ENCODE measurements at regions not wholly inside any gene's neighbourhood (a gene's known extent, or its start where the extent isn't known, plus 50 kb on each side); places are given as distances from the start of the nearest gene placed in this dataset.

GRCh38 chr14:34211732-34212131 lies 250.3 kb downstream of the SPTSSA start:
- Histone ChIP-seq H3K4me1 (no peaks in the 10 kb centered on the region), H3K27me3 (ENCODE audit: low read depth) (peaks cover 6% of the 10 kb centered on the region), H3K4me3 (no peak overlapping the region), H3K36me3 (no peaks in the 10 kb centered on the region), H3K9me3 (no peaks in the 10 kb centered on the region), H3K27ac (no peak overlapping the region)
- intact Hi-C loops (cut with DNase I) = no loop called here
- no peak for DNase-seq
- no peak for ATAC-seq
- TF ChIP-seq CTCF (IDR thresholded peaks at IDR 0.05) = no peak

GRCh38 chr14:34208532-34208931 lies 253.5 kb downstream of the SPTSSA start:
- no peak for DNase-seq
- H3K4me1 ChIP-seq = no peaks in the 10 kb centered on the region
- H3K9me3 ChIP-seq = no peaks in the 10 kb centered on the region
- no peak overlapping the region for H3K4me3 ChIP-seq
- no peaks in the 10 kb centered on the region for H3K27me3 ChIP-seq (ENCODE audit: low read depth)
- H3K27ac ChIP-seq = no peak overlapping the region
- H3K36me3 ChIP-seq = no peaks in the 10 kb centered on the region
- no peak for ATAC-seq
- intact Hi-C loops (cut with DNase I) = no loop called here
- TF ChIP-seq CTCF (IDR thresholded peaks at IDR 0.05) = no peak

- no peak for TF ChIP-seq CTCF (IDR thresholded peaks at IDR 0.05)
- ATAC-seq = no peak
Measured at GRCh38 chr14:34205799-34206198, 254.9 kb upstream of the EGLN3 start.

GRCh38 chr14:34204774-34205173 lies 253.9 kb upstream of the EGLN3 start:
- Histone ChIP-seq H3K4me3 (no peak overlapping the region), H3K36me3 (no peaks in the 10 kb centered on the region), H3K4me1 (no peaks in the 10 kb centered on the region), H3K27ac (no peak overlapping the region), H3K9me3 (no peaks in the 10 kb centered on the region), H3K27me3 (ENCODE audit: low read depth) (no peaks in the 10 kb centered on the region)
- DNase-seq (no peak), ATAC-seq (no peak)
- intact Hi-C loops (cut with DNase I) = no loop called here
- no peak for TF ChIP-seq CTCF (IDR thresholded peaks at IDR 0.05)

More at GRCh38 chr14:34205799-34206198, 254.9 kb upstream of the EGLN3 start:
- H3K36me3 ChIP-seq = no peaks in the 10 kb centered on the region
- no peaks in the 10 kb centered on the region for H3K27me3 ChIP-seq (ENCODE audit: low read depth)
- no peak overlapping the region for H3K27ac ChIP-seq
- no peaks in the 10 kb centered on the region for H3K9me3 ChIP-seq
- no peaks in the 10 kb centered on the region for H3K4me1 ChIP-seq
- intact Hi-C loops (cut with DNase I) = no loop called here
- H3K4me3 ChIP-seq = no peak overlapping the region
- DNase-seq = no peak

GRCh38 chr14:34203251-34203722 lies 252.4 kb upstream of the EGLN3 start:
- no peak for TF ChIP-seq CTCF (IDR thresholded peaks at IDR 0.05)
- H3K9me3 ChIP-seq = no peaks in the 10 kb centered on the region
- DNase-seq (no peak), ATAC-seq (no peak)
- no peak overlapping the region for H3K4me3 ChIP-seq
- H3K4me1 ChIP-seq = no peaks in the 10 kb centered on the region
- no peaks in the 10 kb centered on the region for H3K27me3 ChIP-seq (ENCODE audit: low read depth)
- intact Hi-C loops (cut with DNase I) = no loop called here
- no peaks in the 10 kb centered on the region for H3K36me3 ChIP-seq
- no peak overlapping the region for H3K27ac ChIP-seq

Data from lower lobe of right lung (tissue), 2 donors.